DOHH2 (cell line): ENCODE measurements at regions not wholly inside any gene's neighbourhood (a gene's known extent, or its start where the extent isn't known, plus 50 kb on each side); places are given as distances from the start of the nearest gene placed in this dataset.

Experiments
- H3F3A ChIP-seq: fragments of 200-600 bp; sonication (generic), shearing (Covaris generic); 2 replicates; pipeline ENCODE4 v1.6.0; 2016; ENCODE audit warnings: antibody characterized with exemption, mild to moderate bottlenecking; ENCODE audit not compliant: control insufficient read depth, insufficient read depth
- H3K27ac ChIP-seq: fragments of 200-600 bp; sonication (generic); 2 replicates; pipeline ENCODE4 v1.5.1; 2014; ENCODE audit warnings: low read depth, mild to moderate bottlenecking, low read length, moderate library complexity
- H3K27me3 ChIP-seq: fragments of 200-600 bp; sonication (generic); 2 replicates; pipeline ENCODE4 v1.6.1; 2014; ENCODE audit warnings: mild to moderate bottlenecking, low read length, mixed read lengths; ENCODE audit not compliant: control insufficient read depth
- H3K36me3 ChIP-seq: fragments of 200-600 bp; sonication (generic); 2 replicates; pipeline ENCODE4 v1.6.1; 2014; ENCODE audit warnings: mild to moderate bottlenecking, low read length, moderate library complexity, mixed read lengths; ENCODE audit not compliant: control insufficient read depth
- H3K4me1 ChIP-seq: fragments of 200-600 bp; sonication (generic); 2 replicates; pipeline ENCODE4 v1.6.1; 2014; ENCODE audit warnings: mild to moderate bottlenecking, low read length, mixed read lengths; ENCODE audit not compliant: control insufficient read depth
- H3K4me2 ChIP-seq: fragments of 200-600 bp; sonication (generic); 2 replicates; pipeline ENCODE4 v1.6.0; 2014; ENCODE audit warnings: mild to moderate bottlenecking, low read length, moderate library complexity
- H3K4me3 ChIP-seq: fragments of 200-600 bp; sonication (generic); 2 replicates; pipeline ENCODE4 v1.5.1; 2014; ENCODE audit warnings: mild to moderate bottlenecking, low read length, mixed read lengths
- H3K79me2 ChIP-seq: fragments of 200-600 bp; sonication (generic); 2 replicates; pipeline ENCODE4 v1.6.1; 2014; ENCODE audit warnings: mild to moderate bottlenecking, low read length, mixed read lengths; ENCODE audit not compliant: control insufficient read depth
- H3K9me2 ChIP-seq: fragments of 200-600 bp; sonication (generic); replicated peaks from 2 replicates; pipeline ENCODE4 v1.6.1; 2014; ENCODE audit warnings: mild to moderate bottlenecking, low read length, mixed read lengths; ENCODE audit not compliant: control insufficient read depth
- H3K9me3 ChIP-seq: fragments of 200-600 bp; sonication (generic); 2 replicates; pipeline ENCODE4 v1.6.1; 2014; ENCODE audit warnings: antibody characterized with exemption, low read length, mixed read lengths; ENCODE audit not compliant: control insufficient read depth, insufficient read depth
- H4K20me1 ChIP-seq: fragments of 200-600 bp; sonication (generic); 2 replicates; pipeline ENCODE4 v1.6.0; 2014; ENCODE audit warnings: low read depth, mild to moderate bottlenecking, antibody characterized with exemption, low read length, moderate library complexity; ENCODE audit not compliant: control insufficient read depth, insufficient read depth
- CTCF ChIP-seq: fragments of 200-600 bp; sonication (generic); IDR thresholded peaks from one replicate; pipeline ENCODE4 v1.5.1; 2014; ENCODE audit warnings: antibody characterized with exemption, mild to moderate bottlenecking, low read depth, low read length; ENCODE audit not compliant: poor library complexity, severe bottlenecking
- EZH2phosphoT487 ChIP-seq: fragments of 200-600 bp; sonication (generic); IDR thresholded peaks from 2 replicates; pipeline ENCODE4 v1.6.1; 2017; ENCODE audit warnings: borderline replicate concordance, mild to moderate bottlenecking, antibody characterized with exemption, low read length, moderate library complexity, mixed read lengths

GRCh38 chr6:95263840-95264239, 313.5 kb upstream of the MANEA start:
- no peaks in the 10 kb centered on the region for H3K79me2 ChIP-seq
- TF ChIP-seq CTCF, result no peak
- TF ChIP-seq EZH2phosphoT487, result no peak
- no peak overlapping the region for H3K27ac ChIP-seq
- no peaks in the 10 kb centered on the region for H3F3A ChIP-seq
- H3K4me3 ChIP-seq, result no peak overlapping the region
- H3K9me3 ChIP-seq, result no peaks in the 10 kb centered on the region
- H3K4me2 ChIP-seq, result no peak overlapping the region
- no peaks in the 10 kb centered on the region for H3K36me3 ChIP-seq
- H3K9me2 ChIP-seq, result no peaks in the 10 kb centered on the region
- H3K4me1 ChIP-seq, result no peaks in the 10 kb centered on the region
- H4K20me1 ChIP-seq, result no peaks in the 10 kb centered on the region
- no peaks in the 10 kb centered on the region for H3K27me3 ChIP-seq

- H3K79me2 ChIP-seq, result no peaks in the 10 kb centered on the region
- H3K4me1 ChIP-seq, result no peaks in the 10 kb centered on the region
- no peak overlapping the region for H3K27ac ChIP-seq
- no peak overlapping the region for H3K4me3 ChIP-seq
- no peaks in the 10 kb centered on the region for H3F3A ChIP-seq
- no peaks in the 10 kb centered on the region for H3K9me2 ChIP-seq
- TF ChIP-seq CTCF, result no peak
- no peaks in the 10 kb centered on the region for H3K36me3 ChIP-seq
- no peaks in the 10 kb centered on the region for H3K27me3 ChIP-seq
- no peaks in the 10 kb centered on the region for H4K20me1 ChIP-seq
- no peaks in the 10 kb centered on the region for H3K9me3 ChIP-seq
- H3K4me2 ChIP-seq, result no peak overlapping the region
Measured at GRCh38 chr6:95266537-95267258, 310.6 kb upstream of the MANEA start.

GRCh38 chr6:95274686-95275235, 302.6 kb upstream of the MANEA start:
- Histone ChIP-seq H3K9me3 (no peaks in the 10 kb centered on the region), H3K27ac (no peak overlapping the region), H3K9me2 (no peaks in the 10 kb centered on the region), H3K4me3 (no peak overlapping the region), H3K4me2 (no peak overlapping the region), H3K27me3 (no peaks in the 10 kb centered on the region), H3K4me1 (no peaks in the 10 kb centered on the region), H3K79me2 (no peaks in the 10 kb centered on the region), H3F3A (no peaks in the 10 kb centered on the region), H4K20me1 (no peaks in the 10 kb centered on the region), H3K36me3 (no peaks in the 10 kb centered on the region)
- TF ChIP-seq CTCF (no peak), EZH2phosphoT487 (no peak)
